HG03457 (cell line): ENCODE measurements at regions not wholly inside any gene's neighbourhood (a gene's known extent, or its start where the extent isn't known, plus 50 kb on each side); places are given as distances from the start of the nearest gene placed in this dataset.
"Not testable (repeated sequence)": the region's sequence is repeated elsewhere in the genome, so short reads cannot be mapped to it uniquely, and the experiment has no call there.

Experiments
- ATAC-seq: cut with Tn5 transposase; IDR thresholded peaks from one replicate; pipeline ENCODE4 v1.9.1; 2021; ENCODE audit warnings: moderate number of reproducible peaks; ENCODE audit not compliant: unreplicated experiment

GRCh38 chr21:21996891-21997290 is 998.7 kb downstream of the NCAM2 start:
- ATAC-seq: no peak

- ATAC-seq: no peak
These were observed 999.5 kb downstream of the NCAM2 start for GRCh38 chr21:21997390-21998333.

DNA sequence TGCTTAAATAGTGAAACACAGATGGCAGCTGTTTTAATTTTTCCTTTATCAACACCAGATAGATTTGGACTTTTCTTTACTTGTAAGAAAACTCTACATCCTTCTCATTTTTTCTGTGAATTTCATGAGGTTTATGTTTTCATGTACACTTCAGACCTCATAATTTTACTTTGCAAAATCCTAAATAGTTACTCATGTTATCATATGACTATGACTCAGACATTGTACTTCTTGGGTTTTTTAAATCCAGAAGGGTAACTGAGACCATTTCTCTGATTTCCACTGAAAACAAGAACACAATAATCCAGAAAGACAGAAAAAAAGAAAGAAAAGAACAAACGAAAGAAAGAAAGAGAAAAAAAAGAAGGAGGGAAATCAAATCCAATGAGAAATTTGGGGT is 1021.6 kb downstream of the NCAM2 start:
- ATAC-seq: no peak

GRCh38 chr21:22020221-22020620 is 1022.0 kb downstream of the NCAM2 start:
- ATAC-seq: no peak

- not testable (repeated sequence) for ATAC-seq
These were observed 1025.7 kb downstream of the NCAM2 start for GRCh38 chr21:22023896-22024295.

GRCh38 chr21:22044431-22044830 is 1046.2 kb downstream of the NCAM2 start:
- ATAC-seq: no peak

GRCh38 chr21:22046576-22046975 is 1048.4 kb downstream of the NCAM2 start:
- ATAC-seq: no peak

GRCh38 chr21:22056904-22057303 is 1058.7 kb downstream of the NCAM2 start:
- no peak for ATAC-seq

- ATAC-seq: no peak
These were observed 1064.4 kb downstream of the NCAM2 start for GRCh38 chr21:22062472-22063139.

DNA sequence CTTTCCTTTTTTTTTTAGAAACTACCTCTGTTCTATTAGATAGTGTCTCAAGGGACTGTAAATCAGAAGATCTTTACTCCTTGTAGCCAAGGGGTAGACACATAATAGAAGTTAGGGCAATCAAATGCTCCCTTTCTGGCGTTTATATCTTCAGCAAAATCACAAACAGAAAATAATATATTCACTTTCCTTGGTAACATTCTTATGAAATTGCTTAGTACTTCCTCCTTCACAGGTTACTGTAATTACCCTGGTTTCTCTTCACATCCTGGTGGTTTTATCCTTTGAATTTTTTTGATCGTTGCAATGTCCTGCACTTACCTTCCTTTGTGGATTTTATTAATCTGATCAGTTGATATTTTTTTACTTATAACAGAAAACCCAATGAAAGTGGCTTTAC is 1064.9 kb downstream of the NCAM2 start:
- no peak for ATAC-seq

- ATAC-seq: no peak
These were observed 1078.3 kb downstream of the NCAM2 start for GRCh38 chr21:22076471-22076870.

DNA sequence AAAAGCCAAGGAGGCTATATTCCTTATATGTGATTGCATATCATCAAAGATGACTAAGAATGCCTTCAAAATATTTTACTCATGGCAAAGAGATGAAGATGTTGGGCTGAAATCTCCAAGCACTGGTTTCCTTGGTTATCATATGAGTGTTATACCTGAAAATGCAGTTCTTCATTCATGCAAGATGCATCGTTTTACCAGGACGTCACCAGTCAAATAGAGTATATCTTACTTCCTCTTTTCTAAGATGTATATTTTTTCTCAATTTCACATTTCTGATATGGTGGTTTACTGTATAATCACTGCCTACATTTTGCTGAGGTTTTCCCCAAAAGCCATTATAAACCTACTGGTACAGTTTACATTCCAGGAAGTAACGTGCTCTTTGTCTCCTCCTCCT is 1085.7 kb downstream of the NCAM2 start:
- ATAC-seq: no peak

GRCh38 chr21:22096314-22096713 is 1098.1 kb downstream of the NCAM2 start:
- no peak for ATAC-seq

GRCh38 chr21:22106720-22107410 is 1108.7 kb downstream of the NCAM2 start:
- ATAC-seq: no peak

GRCh38 chr21:22115746-22116145 is 1117.5 kb downstream of the NCAM2 start:
- ATAC-seq: no peak

DNA sequence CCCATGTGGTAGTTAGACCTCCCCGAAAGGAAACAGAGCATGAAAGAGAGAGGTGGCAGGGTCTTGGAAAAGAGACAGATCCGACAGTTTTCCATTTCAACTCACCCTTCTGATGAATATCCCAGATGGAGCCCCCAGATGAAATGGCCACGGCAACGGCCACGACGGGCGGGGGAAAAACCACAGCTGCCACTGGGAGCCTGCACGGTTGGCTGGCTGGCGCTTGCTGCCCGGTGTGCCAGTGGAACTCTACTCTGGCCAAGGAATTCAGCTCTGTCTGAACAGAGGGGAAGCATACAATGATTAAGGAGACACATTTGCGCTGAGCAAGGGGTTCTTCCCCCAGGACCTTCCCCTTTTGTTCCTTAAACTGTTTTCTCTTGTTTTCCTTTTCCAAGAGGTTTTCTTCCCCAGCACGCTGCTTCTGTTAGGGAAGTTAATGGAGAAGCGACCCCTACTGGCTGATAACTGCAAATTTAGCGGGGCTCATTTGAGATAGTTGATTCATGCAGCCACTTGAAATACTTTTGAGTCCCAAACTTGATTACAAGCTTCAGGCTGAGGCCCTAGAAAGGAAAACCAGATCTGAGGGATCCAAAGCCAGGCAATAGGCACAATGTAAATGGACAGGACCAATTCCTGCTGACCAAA is 1122.5 kb downstream of the NCAM2 start:
- ATAC-seq: no peak

GRCh38 chr21:22125581-22125980 is 1127.4 kb downstream of the NCAM2 start:
- no peak for ATAC-seq

- ATAC-seq: no peak
These were observed 1130.5 kb downstream of the NCAM2 start for GRCh38 chr21:22128671-22129070.

DNA sequence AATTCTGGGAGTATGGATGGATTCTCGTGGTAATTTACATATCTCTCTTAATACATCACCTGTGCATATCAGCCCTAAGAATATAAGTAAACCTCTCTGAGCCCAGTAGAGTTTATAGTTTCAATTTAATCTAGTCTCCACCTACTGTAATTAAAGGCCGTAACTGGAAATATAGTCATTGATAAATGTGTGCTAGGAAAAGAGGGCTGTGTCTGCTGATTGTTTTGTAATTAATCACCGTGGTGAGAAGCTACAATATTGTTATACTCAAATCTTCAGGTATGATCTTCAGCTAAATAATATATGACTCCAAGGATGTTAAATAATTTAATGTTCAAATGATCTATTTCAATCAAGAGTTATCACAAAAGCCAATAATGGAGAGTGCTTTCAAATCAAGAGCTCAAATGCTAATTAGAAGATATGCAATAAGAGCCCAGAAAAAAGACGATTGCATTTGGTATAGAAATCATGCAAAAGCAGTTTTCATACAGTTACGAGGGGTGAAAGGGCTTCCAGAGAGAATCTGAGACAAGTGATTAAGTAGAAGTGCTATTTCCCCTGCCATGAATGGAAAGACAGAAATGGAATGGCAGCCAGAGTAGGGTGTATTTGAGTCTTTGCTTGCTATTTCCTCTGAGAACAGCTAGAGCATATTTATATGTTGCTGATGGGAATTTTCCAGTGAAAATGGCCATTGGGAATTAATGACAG is 1134.3 kb downstream of the NCAM2 start:
- no peak for ATAC-seq

GRCh38 chr21:22136740-22137139 is 1138.5 kb downstream of the NCAM2 start:
- ATAC-seq: no peak
